Left forelimb (tissue), 1 donor: ENCODE measurements at regions not wholly inside any gene's neighbourhood (a gene's known extent, or its start where the extent isn't known, plus 50 kb on each side); places are given as distances from the start of the nearest gene placed in this dataset.

Source experiments
- DNase-seq: peaks from one replicate; pipeline ENCODE4 v3.0.0-alpha.2; 2018; ENCODE audit warnings: low spot score

- DNase-seq: no peak
Measured at GRCh38 chr15:97096303-97096835, 765.9 kb downstream of the NR2F2 start.

- no peak for DNase-seq
Measured at GRCh38 chr15:97099040-97099439, 768.5 kb downstream of the NR2F2 start.

- DNase-seq: no peak
Measured at GRCh38 chr15:97101572-97101971, 771.1 kb downstream of the NR2F2 start.

GRCh38 chr15:97114900-97115760, 784.6 kb downstream of the NR2F2 start:
- DNase-seq: no peak

GRCh38 chr15:97115761-97116070, 785.2 kb downstream of the NR2F2 start:
- DNase-seq: no peak

GRCh38 chr15:97124790-97125189, 794.3 kb downstream of the NR2F2 start:
- DNase-seq: no peak

- no peak for DNase-seq
Measured at GRCh38 chr15:97126553-97127233, 796.2 kb downstream of the NR2F2 start.

GRCh38 chr15:97129674-97130073, 799.2 kb downstream of the NR2F2 start:
- DNase-seq: no peak

GRCh38 chr15:97140216-97140615, 809.7 kb downstream of the NR2F2 start:
- no peak for DNase-seq

- no peak for DNase-seq
Measured at GRCh38 chr15:97141360-97141759, 810.9 kb downstream of the NR2F2 start.

GRCh38 chr15:97141871-97142270, 811.4 kb downstream of the NR2F2 start:
- no peak for DNase-seq

- no peak for DNase-seq
Measured at GRCh38 chr15:97143592-97144376, 813.3 kb downstream of the NR2F2 start.

- no peak for DNase-seq
Measured at GRCh38 chr15:97144377-97144711, 813.8 kb downstream of the NR2F2 start.

GRCh38 chr15:97146929-97147870, 813.3 kb upstream of the ARRDC4 start:
- DNase-seq: no peak

GRCh38 chr15:97153356-97153965, 807.0 kb upstream of the ARRDC4 start:
- no peak for DNase-seq

GRCh38 chr15:97156739-97157265, 803.7 kb upstream of the ARRDC4 start:
- DNase-seq: no peak

- DNase-seq: no peak
Measured at GRCh38 chr15:97162805-97163495, 797.6 kb upstream of the ARRDC4 start.

- no peak for DNase-seq
Measured at GRCh38 chr15:97165205-97165604, 795.3 kb upstream of the ARRDC4 start.

GRCh38 chr15:97168704-97169475, 791.6 kb upstream of the ARRDC4 start:
- no peak for DNase-seq
